ENCODE measurements at regions not wholly inside any gene's neighbourhood (a gene's known extent, or its start where the extent isn't known, plus 50 kb on each side); places are given as distances from the start of the nearest gene placed in this dataset.

DNA sequence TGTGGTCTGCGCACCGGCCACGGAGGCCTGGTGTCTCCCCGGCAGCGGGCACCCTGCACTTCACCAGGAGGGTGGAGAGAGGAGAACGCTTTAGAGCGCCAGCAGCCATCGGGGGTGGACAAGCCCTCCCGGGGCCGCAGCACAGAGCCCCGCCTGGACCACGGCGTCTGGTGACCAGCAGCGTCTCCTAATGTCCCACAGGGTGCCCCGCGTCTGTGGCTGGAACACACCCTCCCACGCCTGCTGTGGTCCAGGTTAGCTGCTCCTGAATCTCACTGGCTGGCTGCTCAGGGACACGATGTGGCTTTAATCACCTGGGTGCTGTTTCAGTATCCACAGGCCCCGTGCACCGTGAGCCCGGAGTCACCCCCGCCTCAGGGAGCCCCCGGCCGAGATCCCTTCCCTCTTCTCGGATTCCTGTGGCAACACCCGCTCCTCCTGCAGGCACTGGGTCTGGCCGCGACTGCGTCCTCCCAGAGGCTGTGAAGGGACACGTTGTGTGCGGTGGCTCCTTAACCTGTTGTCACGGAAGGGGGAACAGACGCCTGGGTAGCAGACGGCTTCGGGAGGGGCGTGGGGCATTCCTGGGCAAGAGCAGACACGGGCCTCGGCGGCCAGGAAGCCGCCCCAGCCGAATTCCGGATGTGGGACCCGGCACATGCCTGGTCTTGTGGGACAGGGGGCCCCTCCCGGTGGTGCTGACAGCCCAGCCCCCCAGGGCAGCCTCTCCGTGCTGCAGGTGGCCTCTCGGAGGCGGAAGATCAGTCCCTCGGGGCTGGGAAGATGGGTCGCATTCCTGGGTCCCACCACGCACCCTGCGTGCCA lies 78.9 kb downstream of the FOXL3 start:
- no peak overlapping the region for H3K4me2 ChIP-seq (ENCODE audit: insufficient read depth, low read length)
- no peaks in the 10 kb centered on the region for H3K9me3 ChIP-seq (ENCODE audit: insufficient read depth, low read length, severe bottlenecking)
- H3K9ac ChIP-seq (ENCODE audit: low read depth, low read length) = no peak overlapping the region
- peaks cover 4% of the 10 kb centered on the region for H3K4me1 ChIP-seq (ENCODE audit: insufficient read depth, low read length)
- no peaks in the 10 kb centered on the region for H3K27me3 ChIP-seq (ENCODE audit: insufficient read depth, low read length, poor library complexity)
- no peak for ATAC-seq (ENCODE audit: insufficient read depth, low read depth)
- TF ChIP-seq, protein P1, sequence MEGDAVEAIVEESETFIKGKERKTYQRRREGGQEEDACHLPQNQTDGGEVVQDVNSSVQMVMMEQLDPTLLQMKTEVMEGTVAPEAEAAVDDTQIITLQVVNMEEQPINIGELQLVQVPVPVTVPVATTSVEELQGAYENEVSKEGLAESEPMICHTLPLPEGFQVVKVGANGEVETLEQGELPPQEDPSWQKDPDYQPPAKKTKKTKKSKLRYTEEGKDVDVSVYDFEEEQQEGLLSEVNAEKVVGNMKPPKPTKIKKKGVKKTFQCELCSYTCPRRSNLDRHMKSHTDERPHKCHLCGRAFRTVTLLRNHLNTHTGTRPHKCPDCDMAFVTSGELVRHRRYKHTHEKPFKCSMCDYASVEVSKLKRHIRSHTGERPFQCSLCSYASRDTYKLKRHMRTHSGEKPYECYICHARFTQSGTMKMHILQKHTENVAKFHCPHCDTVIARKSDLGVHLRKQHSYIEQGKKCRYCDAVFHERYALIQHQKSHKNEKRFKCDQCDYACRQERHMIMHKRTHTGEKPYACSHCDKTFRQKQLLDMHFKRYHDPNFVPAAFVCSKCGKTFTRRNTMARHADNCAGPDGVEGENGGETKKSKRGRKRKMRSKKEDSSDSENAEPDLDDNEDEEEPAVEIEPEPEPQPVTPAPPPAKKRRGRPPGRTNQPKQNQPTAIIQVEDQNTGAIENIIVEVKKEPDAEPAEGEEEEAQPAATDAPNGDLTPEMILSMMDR (IDR thresholded peaks at IDR 0.05; ENCODE audit: borderline replicate concordance, extremely low read depth, low read length, poor library complexity, severe bottlenecking) = no peak
- no peak for TF ChIP-seq EZH2 (IDR thresholded peaks at IDR 0.05; ENCODE audit: borderline replicate concordance, low read depth, low read length, severe bottlenecking)
- H3K4me3 ChIP-seq (ENCODE audit: low read depth in 1 of 2, low read length in 2 of 2) = no peak overlapping the region
- H3K79me2 ChIP-seq (ENCODE audit: insufficient read depth, low read length) = no peaks in the 10 kb centered on the region
- H4K20me1 ChIP-seq (ENCODE audit: insufficient read depth, low read length) = peaks cover 5% of the 10 kb centered on the region; the same call in 1 of the 2 replicates
- H3K27ac ChIP-seq (ENCODE audit: low read length) = no peak overlapping the region
- H3K36me3 ChIP-seq (ENCODE audit: insufficient read depth, low read length) = no peaks in the 10 kb centered on the region
- DNase-seq = no peak
- H2AFZ ChIP-seq (ENCODE audit: low read depth, low read length) = no peak overlapping the region

DNA sequence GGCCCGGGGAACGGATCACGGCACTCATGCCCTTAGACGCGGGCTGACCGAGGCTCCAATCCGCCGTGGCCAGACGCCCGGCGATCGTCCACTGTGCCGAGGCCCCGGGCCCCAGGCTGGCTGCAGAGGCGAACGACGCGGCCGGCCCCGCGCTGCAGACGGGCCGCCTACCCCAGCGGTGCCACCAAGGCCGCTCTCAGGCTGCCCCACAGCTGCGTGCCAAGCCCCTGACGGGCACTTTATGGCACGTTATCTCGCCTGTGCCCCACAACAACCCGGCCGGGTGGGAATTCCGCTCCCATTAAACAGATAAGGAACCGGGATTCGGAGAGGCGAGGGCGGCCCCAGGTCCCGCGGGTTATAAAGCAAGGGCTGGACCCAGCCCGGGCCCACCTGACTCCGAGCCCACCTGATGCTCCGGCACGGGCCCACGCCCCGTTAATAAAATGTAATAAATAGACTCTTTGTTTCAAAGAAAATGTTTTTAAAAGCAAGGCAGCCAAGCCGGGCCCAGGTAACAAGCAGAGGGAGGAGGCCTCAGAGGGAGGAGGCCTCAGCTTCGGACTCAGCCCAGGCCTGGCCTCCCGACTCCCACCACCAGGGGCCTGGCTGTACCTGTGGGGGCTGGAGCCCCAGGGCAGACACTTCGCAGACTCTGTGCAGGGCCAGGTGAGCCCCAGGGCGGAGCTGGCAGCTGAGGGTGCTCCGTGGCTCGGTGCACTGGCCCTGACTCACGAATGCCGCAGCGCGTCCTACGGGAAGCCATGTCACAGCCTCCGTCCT lies 79.7 kb downstream of the FOXL3 start:
- H3K27ac ChIP-seq (ENCODE audit: low read length) = no peak overlapping the region
- no peak overlapping the region for H3K9ac ChIP-seq (ENCODE audit: low read depth, low read length)
- H3K4me3 ChIP-seq (ENCODE audit: low read depth in 1 of 2, low read length in 2 of 2) = no peak overlapping the region
- DNase-seq (no peak), ATAC-seq (ENCODE audit: insufficient read depth, low read depth) (no peak)
- H3K4me1 ChIP-seq (ENCODE audit: insufficient read depth, low read length) = no peaks in the 10 kb centered on the region
- no peak overlapping the region for H2AFZ ChIP-seq (ENCODE audit: low read depth, low read length)
- no peaks in the 10 kb centered on the region for H3K79me2 ChIP-seq (ENCODE audit: insufficient read depth, low read length)
- H3K9me3 ChIP-seq (ENCODE audit: insufficient read depth, low read length, severe bottlenecking) = no peaks in the 10 kb centered on the region
- peaks cover 5% of the 10 kb centered on the region; the same call in 1 of the 2 replicates for H4K20me1 ChIP-seq (ENCODE audit: insufficient read depth, low read length)
- H3K27me3 ChIP-seq (ENCODE audit: insufficient read depth, low read length, poor library complexity) = no peaks in the 10 kb centered on the region
- no peak for TF ChIP-seq EZH2 (IDR thresholded peaks at IDR 0.05; ENCODE audit: borderline replicate concordance, low read depth, low read length, severe bottlenecking)
- TF ChIP-seq, protein P1 (IDR thresholded peaks at IDR 0.05; ENCODE audit: borderline replicate concordance, extremely low read depth, low read length, poor library complexity, severe bottlenecking) = no peak
- no peaks in the 10 kb centered on the region for H3K36me3 ChIP-seq (ENCODE audit: insufficient read depth, low read length)
- H3K4me2 ChIP-seq (ENCODE audit: insufficient read depth, low read length) = no peak overlapping the region

DNA sequence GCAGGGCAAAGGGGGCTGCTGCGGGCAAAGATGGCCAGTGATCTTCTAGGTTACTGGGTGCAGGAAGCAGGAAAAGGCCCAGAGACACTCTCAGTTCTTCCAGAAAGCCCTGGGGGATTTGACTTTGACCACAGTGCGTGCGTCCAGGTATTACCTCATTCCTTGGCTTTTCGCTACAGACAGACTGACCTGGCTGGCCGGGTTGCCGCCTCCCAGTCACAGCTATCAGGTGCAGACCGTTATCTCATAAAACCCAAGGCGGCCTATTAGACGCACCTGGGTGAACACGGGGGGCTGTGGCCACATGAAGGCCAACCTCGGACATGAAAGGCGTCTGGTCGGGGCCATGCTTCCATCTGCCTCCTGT lies 80.3 kb downstream of the FOXL3 start:
- no peak overlapping the region for H3K4me2 ChIP-seq (ENCODE audit: insufficient read depth, low read length)
- no peak overlapping the region for H3K4me3 ChIP-seq (ENCODE audit: low read depth in 1 of 2, low read length in 2 of 2)
- no peak overlapping the region for H3K9ac ChIP-seq (ENCODE audit: low read depth, low read length)
- DNase-seq (no peak), ATAC-seq (ENCODE audit: insufficient read depth, low read depth) (no peak)
- TF ChIP-seq, protein P1 (IDR thresholded peaks at IDR 0.05; ENCODE audit: borderline replicate concordance, extremely low read depth, low read length, poor library complexity, severe bottlenecking) = no peak
- no peak for TF ChIP-seq EZH2 (IDR thresholded peaks at IDR 0.05; ENCODE audit: borderline replicate concordance, low read depth, low read length, severe bottlenecking)
- H3K9me3 ChIP-seq (ENCODE audit: insufficient read depth, low read length, severe bottlenecking) = no peaks in the 10 kb centered on the region
- H3K4me1 ChIP-seq (ENCODE audit: insufficient read depth, low read length) = no peaks in the 10 kb centered on the region
- H3K36me3 ChIP-seq (ENCODE audit: insufficient read depth, low read length) = no peaks in the 10 kb centered on the region
- H3K79me2 ChIP-seq (ENCODE audit: insufficient read depth, low read length) = no peaks in the 10 kb centered on the region
- no peak overlapping the region for H3K27ac ChIP-seq (ENCODE audit: low read length)
- peaks cover 5% of the 10 kb centered on the region; the same call in 1 of the 2 replicates for H4K20me1 ChIP-seq (ENCODE audit: insufficient read depth, low read length)
- no peaks in the 10 kb centered on the region for H3K27me3 ChIP-seq (ENCODE audit: insufficient read depth, low read length, poor library complexity)
- H2AFZ ChIP-seq (ENCODE audit: low read depth, low read length) = no peak overlapping the region
